ENCODE measurements at regions not wholly inside any gene's neighbourhood (a gene's known extent, or its start where the extent isn't known, plus 50 kb on each side); places are given as distances from the start of the nearest gene placed in this dataset.

DNA sequence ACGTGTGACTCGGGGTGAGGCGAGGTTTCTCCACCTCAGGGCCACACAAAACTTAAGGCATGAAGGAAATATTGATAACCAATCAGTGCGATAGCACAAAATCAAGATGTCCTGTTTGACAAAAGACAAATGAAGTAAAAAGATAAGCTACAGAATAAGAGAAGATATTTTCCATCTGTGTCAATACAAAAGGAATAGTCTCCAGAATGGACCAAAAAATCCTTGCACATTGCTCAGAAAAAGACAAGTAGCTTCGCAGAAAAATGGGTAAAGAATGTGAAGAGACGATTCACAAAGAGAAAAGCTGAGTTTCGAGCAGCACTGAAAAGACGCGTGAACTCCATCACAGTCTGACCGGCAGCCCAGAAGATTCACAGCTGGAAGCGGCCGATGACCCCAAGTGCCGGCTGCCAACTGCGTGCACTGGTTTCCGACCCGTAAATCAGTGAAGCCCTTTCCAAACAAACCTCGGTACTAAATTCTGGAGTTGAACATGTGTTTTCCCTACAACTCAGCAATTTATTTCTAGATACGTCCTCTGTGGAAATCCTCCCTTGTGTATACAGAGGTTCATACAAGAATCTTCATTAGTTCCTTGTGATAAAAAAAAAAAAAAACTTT is 308.4 kb downstream of the BRD1 start:
- TF ChIP-seq EZH2 (IDR thresholded peaks at IDR 0.05) = no peak
- no peak for TF ChIP-seq POLR2AphosphoS5 (IDR thresholded peaks at IDR 0.05; ENCODE audit: borderline replicate concordance, low read depth, low read length)
